ENCODE measurements at regions not wholly inside any gene's neighbourhood (a gene's known extent, or its start where the extent isn't known, plus 50 kb on each side); places are given as distances from the start of the nearest gene placed in this dataset.

DNA sequence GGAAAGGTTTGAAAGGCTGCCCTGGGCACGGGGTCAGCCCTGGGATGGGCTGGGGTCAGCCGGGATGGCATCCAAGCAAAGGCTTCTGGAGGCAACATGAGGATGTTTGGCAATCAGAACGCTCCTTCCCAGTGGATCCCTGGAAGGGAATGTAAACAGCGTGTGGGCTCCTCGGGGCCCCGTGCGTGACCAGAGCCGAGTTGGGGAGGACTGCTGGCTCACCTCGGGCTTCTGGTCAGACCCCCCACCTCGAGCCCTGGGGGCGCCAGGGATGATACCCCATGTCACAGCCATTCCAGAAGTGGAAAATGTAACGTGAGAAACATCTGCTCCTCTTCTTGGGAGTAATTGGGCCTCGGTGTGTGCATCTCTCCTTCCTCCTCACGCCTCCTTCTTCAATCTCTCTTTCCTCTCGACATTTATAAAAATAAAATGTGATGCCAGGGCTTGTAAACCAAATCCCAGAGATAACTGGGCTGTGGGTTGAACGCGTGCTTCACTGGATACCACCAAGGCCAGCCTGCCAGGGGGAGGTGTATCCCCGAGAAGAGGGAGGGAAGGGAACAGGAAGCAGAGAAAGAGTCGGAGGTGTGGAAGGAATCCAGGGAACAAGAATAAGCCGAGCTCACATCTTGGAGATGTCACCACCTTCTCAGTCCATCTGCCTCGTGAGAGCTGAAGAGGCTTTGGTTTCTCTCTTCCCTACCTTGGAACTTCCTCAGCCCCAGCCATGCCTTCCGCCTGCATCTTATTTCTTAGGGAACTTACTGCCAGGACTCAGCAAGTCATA, 144.8 kb downstream of the NUAK1 start:
- TF ChIP-seq, protein P1, sequence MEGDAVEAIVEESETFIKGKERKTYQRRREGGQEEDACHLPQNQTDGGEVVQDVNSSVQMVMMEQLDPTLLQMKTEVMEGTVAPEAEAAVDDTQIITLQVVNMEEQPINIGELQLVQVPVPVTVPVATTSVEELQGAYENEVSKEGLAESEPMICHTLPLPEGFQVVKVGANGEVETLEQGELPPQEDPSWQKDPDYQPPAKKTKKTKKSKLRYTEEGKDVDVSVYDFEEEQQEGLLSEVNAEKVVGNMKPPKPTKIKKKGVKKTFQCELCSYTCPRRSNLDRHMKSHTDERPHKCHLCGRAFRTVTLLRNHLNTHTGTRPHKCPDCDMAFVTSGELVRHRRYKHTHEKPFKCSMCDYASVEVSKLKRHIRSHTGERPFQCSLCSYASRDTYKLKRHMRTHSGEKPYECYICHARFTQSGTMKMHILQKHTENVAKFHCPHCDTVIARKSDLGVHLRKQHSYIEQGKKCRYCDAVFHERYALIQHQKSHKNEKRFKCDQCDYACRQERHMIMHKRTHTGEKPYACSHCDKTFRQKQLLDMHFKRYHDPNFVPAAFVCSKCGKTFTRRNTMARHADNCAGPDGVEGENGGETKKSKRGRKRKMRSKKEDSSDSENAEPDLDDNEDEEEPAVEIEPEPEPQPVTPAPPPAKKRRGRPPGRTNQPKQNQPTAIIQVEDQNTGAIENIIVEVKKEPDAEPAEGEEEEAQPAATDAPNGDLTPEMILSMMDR (IDR thresholded peaks at IDR 0.05) = no peak
- TF ChIP-seq POLR2AphosphoS5 (IDR thresholded peaks at IDR 0.05) (no peak), EP300 (IDR thresholded peaks at IDR 0.05) (no peak)
